Cardiac septum (tissue), 1 donor: ENCODE measurements at regions not wholly inside any gene's neighbourhood (a gene's known extent, or its start where the extent isn't known, plus 50 kb on each side); places are given as distances from the start of the nearest gene placed in this dataset.

Experiments used
- DNase-seq: peaks from one replicate; pipeline ENCODE4 v3.0.0-alpha.2; 2020; ENCODE audit warnings: low spot score
- intact Hi-C: fragments of 100-400 bp; cut with DNase I; formaldehyde crosslinking; loops from one replicate; pipeline ENCODE4 v1.14.0; 2022
- donor health status: DM: no; HTN: no; CAD: no.

DNA sequence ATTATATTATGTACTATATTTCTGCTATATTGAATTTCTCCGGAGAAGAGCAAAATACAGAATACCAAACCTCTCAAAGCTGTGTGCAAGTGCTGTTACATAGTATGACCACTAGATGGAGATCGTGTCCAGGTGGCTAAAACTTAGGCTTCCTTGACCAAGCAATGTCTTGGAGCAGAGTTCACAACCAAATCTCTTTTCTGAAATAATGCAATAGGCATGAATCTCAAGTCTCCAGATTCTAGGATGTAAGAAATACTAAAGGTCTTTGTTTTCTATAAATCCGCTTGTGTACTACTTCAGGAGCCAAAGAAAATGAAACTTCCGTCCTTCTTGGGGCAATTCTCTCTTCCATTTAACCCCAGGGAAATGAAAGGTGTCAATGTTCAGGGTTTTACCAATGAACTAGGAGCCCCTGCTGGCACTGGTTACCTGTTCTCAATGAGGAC lies 181.5 kb upstream of the RAI14 start:
- intact Hi-C loops, result no loop called here
- no peak for DNase-seq

DNA sequence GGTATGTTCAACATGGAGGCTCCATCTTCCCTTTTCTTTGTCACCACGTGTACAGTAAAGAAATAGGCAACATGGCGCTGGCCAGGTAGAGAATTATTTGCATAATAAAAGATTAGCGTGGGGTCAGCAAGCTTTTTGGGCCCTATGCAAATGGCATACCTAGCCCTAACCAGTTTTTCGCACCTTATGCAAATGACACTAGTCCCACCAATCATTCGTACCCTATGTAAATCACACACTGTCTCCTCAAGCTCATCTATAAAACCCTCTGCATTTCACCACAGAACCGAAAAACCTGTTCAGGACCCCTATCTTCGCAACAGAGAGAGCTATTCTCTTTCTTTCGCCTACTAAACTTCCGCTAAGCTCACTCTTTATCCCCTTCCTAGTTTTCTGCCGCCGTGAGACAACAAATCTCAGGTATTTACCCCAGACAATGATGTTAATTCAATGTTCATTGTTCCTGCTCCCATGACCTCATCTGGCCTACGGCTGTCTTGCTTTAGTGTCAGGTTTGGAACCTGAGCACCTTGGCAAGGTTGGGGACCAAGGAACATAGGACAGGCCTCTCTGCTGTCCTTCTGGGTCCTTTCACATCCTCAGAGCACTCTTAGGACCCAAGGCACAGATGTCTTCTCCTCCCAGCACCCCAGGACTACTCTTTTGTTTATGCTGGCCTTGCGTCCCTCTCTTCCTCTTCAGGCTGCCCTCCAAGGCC lies 180.7 kb upstream of the RAI14 start:
- intact Hi-C loops, result no loop called here
- no peak for DNase-seq

DNA sequence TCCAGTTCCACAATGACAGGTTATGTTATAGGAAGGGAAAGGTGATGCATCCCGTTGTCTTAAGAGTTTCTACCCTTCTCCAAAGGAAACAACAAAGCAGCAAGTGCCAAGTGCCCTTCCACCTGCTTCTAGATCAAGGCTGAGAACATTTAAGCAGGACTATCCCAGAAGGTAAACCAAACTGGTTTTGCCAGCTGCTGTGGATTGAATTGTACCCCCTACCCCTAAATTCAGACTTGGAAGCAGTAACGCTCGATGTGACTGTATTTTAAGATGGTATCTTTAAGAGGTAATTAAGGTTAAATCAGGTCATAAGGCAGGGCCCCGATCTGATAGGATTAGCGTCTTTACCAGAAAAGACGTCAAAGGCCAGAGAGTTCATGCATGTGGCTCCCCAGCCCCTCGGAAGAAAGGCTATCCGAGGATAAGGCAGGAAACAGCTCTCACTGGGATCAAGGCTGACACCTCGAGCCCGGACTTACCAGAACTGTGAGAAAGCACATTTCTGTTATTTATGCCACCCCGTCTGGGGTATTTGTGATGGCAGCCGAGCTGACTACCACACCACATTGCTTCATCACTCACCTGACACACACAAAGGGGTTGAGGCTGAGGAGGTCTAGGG lies 179.1 kb upstream of the RAI14 start:
- intact Hi-C loops, result no loop called here

GRCh38 chr5:34480810-34481528 lies 175.2 kb upstream of the RAI14 start:
- DNase-seq, result no peak

More for the DNA sequence above, 179.1 kb upstream of the RAI14 start:
- no peak for DNase-seq

GRCh38 chr5:34483442-34484033 lies 172.6 kb upstream of the RAI14 start:
- intact Hi-C loops, result no loop called here

More at GRCh38 chr5:34480810-34481528, 175.2 kb upstream of the RAI14 start:
- intact Hi-C loops, result no loop called here

GRCh38 chr5:34484216-34484920 lies 171.8 kb upstream of the RAI14 start:
- DNase-seq, result no peak
- intact Hi-C loops, result no loop called here

More at GRCh38 chr5:34483442-34484033, 172.6 kb upstream of the RAI14 start:
- no peak for DNase-seq

- intact Hi-C loops, result loop anchor here (1.0 to 5.0 kb wide), 4 partner anchors 33 to 517 kb away; partner anchors contain the start of gene RAI14
- no peak for DNase-seq
Measured at GRCh38 chr5:34485768-34486030, 170.4 kb upstream of the RAI14 start.

- intact Hi-C loops, result loop anchor here (1.0 to 5.0 kb wide), 4 partner anchors 32 to 516 kb away; partner anchors contain the start of gene RAI14
- DNase-seq, result peak; percentile 83
Measured at GRCh38 chr5:34486160-34486848, 169.8 kb upstream of the RAI14 start.

- DNase-seq, result no peak
- intact Hi-C loops, result loop anchor here (1.0 to 5.0 kb wide), 4 partner anchors 32 to 515 kb away; partner anchors contain the start of gene RAI14
Measured at GRCh38 chr5:34486849-34487158, 169.3 kb upstream of the RAI14 start.

DNA sequence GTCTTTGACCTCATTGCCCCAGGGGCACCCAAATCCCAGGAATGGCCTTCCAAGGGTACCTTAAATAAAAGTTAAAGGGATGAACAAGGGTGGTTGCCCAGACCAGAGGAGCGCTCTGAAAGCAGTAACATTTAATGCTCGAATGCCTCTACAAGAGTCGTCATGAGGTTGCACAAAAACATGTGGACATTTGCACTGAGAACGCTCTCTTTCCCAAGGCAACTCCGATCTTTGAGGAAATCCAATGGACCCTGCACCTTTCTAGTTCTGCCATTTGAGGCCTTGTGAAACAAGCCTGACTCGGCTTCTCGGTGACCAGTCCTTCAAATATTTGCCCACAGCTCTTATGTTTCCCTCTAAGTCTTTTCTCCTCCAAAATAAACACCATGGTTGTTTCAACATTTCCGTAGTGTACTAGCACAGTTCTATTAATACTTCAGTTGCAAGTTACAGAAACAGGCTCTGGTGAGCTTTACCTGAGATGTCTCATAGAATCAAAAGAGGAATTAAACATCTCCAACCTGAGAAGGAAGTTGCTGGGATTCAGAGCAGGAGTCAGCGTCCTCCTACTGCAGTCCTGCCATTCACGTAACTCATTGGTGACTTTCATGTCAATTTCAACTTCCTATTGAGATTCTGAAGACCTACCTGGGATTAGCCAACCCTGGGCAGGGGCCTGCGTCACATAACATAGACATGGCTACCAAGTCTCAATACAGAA lies 168.8 kb upstream of the RAI14 start:
- intact Hi-C loops, result loop anchor here (2.0 to 5.0 kb wide), 3 partner anchors 31 to 515 kb away; partner anchors contain the start of gene RAI14
- no peak for DNase-seq

DNA sequence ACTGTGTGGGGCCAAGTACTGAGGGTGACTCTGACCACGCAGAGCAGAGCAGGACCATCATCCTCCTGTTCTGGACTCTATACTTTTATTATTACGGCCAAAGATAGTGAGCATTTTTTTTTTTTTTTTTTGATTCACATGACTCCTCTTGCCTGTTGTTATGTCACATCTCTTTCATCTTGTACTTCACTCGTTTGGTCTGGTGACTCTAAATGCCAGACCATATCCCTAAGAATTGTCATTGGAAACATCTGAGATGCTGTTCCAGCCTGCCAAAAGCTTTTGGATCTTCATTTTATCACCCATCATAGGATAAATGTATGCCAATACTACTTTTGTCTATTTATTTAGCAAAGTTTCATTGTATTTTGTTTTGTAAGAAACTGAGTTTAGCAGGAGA lies 168.2 kb upstream of the RAI14 start:
- intact Hi-C loops, result loop anchor here (2.0 to 5.0 kb wide), 3 partner anchors 31 to 514 kb away; partner anchors contain the start of gene RAI14
- no peak for DNase-seq

- intact Hi-C loops, result loop anchor here (5.0 kb wide), 2 partner anchors 168 to 513 kb away; partner anchors contain the start of gene RAI14
- no peak for DNase-seq
Measured at GRCh38 chr5:34488984-34489383, 167.1 kb upstream of the RAI14 start.

- intact Hi-C loops, result no loop called here
Measured at GRCh38 chr5:34490506-34491250, 165.4 kb upstream of the RAI14 start.

GRCh38 chr5:34491251-34491620 lies 164.9 kb upstream of the RAI14 start:
- DNase-seq, result no peak
- intact Hi-C loops, result no loop called here

More at GRCh38 chr5:34490506-34491250, 165.4 kb upstream of the RAI14 start:
- no peak for DNase-seq

- intact Hi-C loops, result no loop called here
- DNase-seq, result no peak
Measured at GRCh38 chr5:34494111-34494755, 161.9 kb upstream of the RAI14 start.

GRCh38 chr5:34495178-34495577 lies 160.9 kb upstream of the RAI14 start:
- DNase-seq, result no peak
- intact Hi-C loops, result no loop called here

GRCh38 chr5:34496260-34496691 lies 159.9 kb upstream of the RAI14 start:
- DNase-seq, result no peak
- intact Hi-C loops, result no loop called here
